Vagina (tissue), 2 donors: ENCODE measurements at regions not wholly inside any gene's neighbourhood (a gene's known extent, or its start where the extent isn't known, plus 50 kb on each side); places are given as distances from the start of the nearest gene placed in this dataset.

Experiments used
- POLR2A ChIP-seq, 2 donors: fragments of 450-650 bp; IDR thresholded peaks; one replicate each; pipeline ENCODE4 v1.6.1; 2017; ENCODE audit warnings: antibody characterized with exemption in 2 of 2, mild to moderate bottlenecking in 2 of 2, moderate library complexity in 2 of 2
- POLR2AphosphoS5 ChIP-seq, 2 donors: sonication (generic); formaldehyde crosslinking; IDR thresholded peaks; one replicate each; pipeline ENCODE4 v1.9.0; 2017; ENCODE audit warnings: antibody characterized with exemption in 2 of 2, mild to moderate bottlenecking in 2 of 2, low read depth in 1 of 2; ENCODE audit not compliant: insufficient read depth in 1 of 2
- TF ChIP-seq, protein P1 (sequence below), 3 experiments: fragments of 450-650 bp in 2 of 3; fragments of 200-600 bp in 1 of 3; sonication (generic) in 1 of 3; IDR thresholded peaks; one replicate each; pipeline ENCODE4 v1.5.1; 2017 to 2019; ENCODE audit warnings: antibody characterized with exemption in 3 of 3, mild to moderate bottlenecking in 2 of 3, moderate library complexity in 2 of 3

DNA sequence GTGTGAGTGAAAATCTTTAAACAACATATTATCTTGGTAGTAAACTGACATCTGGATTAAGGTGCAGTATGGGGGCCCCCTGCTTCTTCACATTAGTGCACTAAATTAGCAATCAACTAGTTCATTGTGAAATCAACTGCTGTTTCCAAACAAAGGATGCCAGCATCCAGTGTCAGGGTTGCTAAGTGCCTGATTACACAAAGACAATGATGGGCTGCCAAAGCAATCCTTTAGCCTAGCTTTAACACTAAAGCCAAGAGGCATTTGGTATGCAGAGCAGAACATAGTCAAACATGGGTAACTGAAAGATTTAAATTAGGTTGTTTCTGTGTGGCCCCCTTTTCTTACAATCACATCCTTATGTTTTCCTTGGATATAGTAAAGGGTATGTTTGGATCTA lies 543.1 kb upstream of the SLITRK5 start:
- TF ChIP-seq, protein P1, sequence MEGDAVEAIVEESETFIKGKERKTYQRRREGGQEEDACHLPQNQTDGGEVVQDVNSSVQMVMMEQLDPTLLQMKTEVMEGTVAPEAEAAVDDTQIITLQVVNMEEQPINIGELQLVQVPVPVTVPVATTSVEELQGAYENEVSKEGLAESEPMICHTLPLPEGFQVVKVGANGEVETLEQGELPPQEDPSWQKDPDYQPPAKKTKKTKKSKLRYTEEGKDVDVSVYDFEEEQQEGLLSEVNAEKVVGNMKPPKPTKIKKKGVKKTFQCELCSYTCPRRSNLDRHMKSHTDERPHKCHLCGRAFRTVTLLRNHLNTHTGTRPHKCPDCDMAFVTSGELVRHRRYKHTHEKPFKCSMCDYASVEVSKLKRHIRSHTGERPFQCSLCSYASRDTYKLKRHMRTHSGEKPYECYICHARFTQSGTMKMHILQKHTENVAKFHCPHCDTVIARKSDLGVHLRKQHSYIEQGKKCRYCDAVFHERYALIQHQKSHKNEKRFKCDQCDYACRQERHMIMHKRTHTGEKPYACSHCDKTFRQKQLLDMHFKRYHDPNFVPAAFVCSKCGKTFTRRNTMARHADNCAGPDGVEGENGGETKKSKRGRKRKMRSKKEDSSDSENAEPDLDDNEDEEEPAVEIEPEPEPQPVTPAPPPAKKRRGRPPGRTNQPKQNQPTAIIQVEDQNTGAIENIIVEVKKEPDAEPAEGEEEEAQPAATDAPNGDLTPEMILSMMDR (IDR thresholded peaks at IDR 0.05): no peak
- TF ChIP-seq POLR2AphosphoS5 (IDR thresholded peaks at IDR 0.05; ENCODE audit: insufficient read depth in 1 of 2, low read depth in 1 of 2) (no peak), POLR2A (IDR thresholded peaks at IDR 0.05) (no peak)
